Hematopoietic multipotent progenitor cell treated with erythropoietin and hydrocortisone succinate and interleukin-3 and kit ligand, for 17 days (in vitro differentiated cells): ENCODE measurements at regions not wholly inside any gene's neighbourhood (a gene's known extent, or its start where the extent isn't known, plus 50 kb on each side); places are given as distances from the start of the nearest gene placed in this dataset.

ENCODE experiments used
- DNase-seq: peaks from one replicate; pipeline ENCODE4 v3.0.0-alpha.2; 2015; ENCODE audit warnings: low spot score

DNA sequence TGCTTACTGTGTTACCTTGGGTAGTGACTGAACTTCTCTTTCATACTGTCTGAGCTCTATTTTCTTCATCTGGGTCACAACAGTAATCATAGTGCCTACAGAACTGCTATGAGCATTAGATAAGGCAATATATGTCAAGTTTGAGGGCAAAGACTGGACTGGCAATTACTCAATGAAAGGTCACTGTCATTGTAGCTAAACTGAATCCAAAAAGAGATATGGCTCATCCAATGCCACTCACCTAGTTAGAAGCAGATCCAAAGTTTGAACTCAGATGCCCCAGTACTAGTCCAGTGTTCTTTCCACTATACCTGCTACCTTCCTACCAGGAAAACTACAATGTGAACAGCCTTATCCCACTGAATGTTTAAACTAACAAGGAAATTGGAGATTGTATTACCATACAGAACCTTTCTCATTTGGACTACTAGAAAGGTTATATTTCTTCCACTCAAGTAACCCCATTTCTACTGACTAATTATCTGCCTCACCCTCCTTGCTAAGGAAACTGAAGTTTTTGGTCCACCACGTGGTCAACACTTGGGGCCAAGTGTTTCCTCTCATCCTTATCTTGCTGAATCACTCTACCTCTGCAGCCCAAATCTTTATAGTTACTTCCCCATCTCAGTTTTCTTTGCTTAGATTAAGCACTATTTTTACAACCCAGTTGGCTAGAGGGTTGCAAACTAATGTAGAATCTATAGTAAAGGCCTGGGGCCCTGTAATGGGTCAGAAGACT lies 202.3 kb upstream of the LPP start:
- DNase-seq: no peak

GRCh38 chr3:187952849-187953248 lies 201.1 kb upstream of the LPP start:
- no peak for DNase-seq

- no peak for DNase-seq
Measured at GRCh38 chr3:187954516-187954872, 199.5 kb upstream of the LPP start.

DNA sequence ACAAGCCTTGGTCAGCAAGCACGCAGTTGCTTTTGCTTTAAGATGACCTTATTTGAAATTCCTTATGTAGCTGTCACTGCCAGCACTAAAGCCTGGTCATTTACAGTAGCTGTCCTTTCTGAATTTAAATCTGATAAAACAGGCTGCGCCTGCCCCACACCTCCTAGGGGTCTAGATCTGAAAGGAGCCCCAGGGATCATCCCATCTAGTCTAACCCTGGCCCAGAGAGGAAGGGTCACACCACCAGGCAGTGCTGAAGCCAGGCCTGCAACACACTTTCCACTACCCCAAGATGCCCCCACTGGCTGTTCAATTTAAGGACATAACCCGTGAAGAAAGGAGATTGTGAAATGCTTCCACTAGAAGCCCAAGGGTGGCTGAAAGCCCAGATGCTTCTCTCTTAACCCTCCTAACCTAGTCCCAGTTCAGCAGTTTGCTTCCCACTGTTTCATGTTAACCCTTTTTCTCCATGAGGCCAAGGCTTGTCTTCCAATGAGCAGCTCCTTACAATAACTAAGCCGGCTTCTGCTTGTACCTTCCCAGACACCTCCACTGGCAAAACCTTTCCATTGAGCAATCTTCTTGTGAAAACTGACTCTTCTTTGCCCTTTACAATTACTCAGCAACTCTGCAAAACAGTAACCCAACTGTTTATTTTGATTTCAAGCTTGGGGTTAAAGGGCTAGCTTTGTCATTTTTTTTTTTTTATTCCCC lies 198.9 kb upstream of the LPP start:
- no peak for DNase-seq

DNA sequence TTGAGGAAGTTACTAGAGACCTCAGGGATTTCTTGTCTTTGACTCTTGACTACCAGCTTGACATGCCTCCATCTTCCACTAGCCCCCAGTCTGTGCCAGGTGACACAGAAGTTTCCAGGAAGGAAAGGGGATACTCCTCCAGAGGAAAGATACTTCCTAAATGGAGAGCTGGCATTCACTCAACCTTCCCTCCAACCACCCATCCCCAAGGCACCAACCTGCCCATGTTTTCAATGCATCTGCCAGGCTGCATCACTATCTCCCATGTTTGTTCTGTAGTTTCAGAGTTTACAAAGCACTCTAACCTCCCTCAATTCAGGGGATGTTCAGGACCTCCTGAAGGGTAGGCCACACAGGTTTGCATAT lies 198.4 kb upstream of the LPP start:
- DNase-seq: no peak

- DNase-seq: no peak
Measured at GRCh38 chr3:187957165-187957581, 196.8 kb upstream of the LPP start.

- DNase-seq: no peak
Measured at GRCh38 chr3:187957582-187957981, 196.4 kb upstream of the LPP start.

DNA sequence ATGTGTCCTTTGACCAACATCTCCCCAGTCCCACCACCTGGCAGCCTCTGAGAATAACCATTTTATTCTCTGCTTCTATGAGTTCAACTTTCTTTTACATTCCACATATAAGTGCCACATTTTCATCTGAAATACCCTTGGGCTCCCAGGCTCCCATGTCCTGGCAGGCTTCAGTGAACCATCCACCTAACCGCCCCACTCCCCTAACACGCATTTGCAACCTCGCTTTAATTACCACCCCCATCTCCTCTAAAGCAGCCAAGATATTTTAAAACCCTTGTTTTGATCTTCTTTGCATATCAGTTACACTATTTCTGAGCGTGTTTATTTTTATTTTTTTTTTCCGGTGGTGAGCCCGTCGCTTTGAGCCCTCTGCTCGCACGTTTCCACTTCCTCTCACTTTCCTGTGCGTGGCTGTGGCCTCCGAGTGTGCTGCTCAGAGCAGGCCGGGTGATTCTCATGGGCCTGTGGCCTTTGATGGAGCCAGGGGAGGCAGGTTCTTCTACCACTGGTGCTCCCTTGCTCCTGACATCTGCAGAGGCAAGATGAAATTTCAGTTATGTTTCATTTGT lies 195.4 kb upstream of the LPP start:
- no peak for DNase-seq

DNA sequence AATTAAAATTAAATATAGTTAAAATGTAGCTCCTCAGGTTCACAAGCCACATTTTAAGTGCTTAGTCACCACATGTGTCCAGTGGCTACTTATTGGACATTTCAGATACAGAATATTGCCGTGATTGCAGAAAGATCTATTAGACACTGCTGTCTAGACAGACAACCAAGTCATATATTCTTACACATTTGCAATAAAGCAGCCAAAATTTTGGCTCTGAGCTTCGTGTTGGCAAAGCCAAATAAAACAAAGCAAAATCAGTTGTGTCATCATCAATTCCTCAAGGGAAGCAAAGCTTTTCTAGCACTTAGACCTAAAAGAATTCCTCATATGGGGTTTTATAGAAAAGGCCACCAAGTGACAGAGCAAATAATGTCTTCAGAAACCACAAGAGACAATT lies 193.1 kb upstream of the LPP start:
- no peak for DNase-seq

DNA sequence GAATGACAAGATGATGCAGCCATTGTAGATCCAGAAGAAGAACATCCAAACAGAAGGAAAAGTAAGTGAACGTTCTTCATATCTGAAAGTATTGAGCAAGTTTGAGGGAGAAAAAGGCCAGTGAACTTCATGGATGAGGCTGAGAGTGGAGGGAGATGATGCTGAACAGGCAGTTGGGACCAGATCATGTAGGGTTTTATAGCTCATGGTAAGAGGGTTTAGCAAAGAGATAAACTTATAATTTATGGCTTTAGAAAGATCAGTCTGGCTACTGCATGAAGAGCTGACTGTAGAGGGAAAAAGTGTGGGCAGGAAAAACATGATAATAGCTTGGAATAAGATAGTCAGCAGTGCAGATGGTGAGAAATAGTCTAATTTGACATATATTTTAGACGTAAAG lies 192.6 kb upstream of the LPP start:
- DNase-seq: no peak

- DNase-seq: no peak
Measured at GRCh38 chr3:187963003-187963676, 190.8 kb upstream of the LPP start.

DNA sequence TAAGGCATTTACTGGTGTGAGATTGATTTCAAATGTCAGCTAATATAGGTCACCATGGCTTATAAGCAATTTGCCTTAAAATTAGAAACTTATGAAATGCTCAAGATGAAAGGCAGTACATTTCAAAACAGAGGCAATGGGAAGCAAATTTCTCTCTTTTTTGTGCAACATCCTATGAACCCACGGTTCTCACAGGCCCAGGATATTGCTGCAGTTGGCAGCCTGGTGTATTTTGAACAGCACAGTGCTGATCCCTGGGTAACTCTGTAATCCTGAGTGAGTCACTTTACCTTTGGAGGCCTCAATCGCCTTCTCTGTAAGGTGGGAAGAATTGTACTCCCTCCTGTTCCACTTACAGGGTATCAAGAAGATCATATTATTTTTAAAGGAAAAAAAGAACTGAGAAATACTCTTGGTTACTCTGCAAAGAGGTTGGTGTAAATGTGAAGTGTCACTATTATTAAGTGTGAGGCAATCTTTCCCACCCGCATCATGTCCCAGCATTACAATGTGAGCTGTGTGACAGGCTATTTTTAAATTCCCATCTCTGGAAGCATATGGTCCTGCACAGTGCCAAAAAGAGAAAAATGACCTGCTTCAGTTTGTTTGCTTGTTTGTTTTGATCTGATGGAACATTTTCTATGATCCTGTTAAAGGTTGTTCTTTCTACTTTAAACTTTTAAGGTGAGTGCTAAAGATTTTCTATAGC lies 190.1 kb upstream of the LPP start:
- DNase-seq: no peak

GRCh38 chr3:187964760-187965159 lies 189.2 kb upstream of the LPP start:
- no peak for DNase-seq

DNA sequence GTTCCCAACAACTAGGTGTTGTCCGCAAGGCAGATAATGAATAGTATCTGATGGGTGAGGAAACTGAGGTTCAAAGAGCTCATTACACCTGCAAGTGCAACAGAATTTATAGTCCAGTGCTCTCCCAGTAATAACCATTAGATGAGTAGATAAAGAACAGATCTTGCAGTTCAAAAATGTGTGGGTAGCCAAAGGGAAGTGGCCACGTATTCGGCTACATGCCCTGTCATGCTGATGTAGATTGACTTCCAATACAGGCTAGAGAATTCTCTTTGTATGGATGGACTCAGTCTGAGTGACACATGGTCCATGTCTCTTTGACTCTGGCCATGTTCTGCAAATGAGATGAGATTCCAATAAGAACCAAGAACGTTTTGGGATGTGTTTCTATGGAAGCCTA lies 187.9 kb upstream of the LPP start:
- no peak for DNase-seq

DNA sequence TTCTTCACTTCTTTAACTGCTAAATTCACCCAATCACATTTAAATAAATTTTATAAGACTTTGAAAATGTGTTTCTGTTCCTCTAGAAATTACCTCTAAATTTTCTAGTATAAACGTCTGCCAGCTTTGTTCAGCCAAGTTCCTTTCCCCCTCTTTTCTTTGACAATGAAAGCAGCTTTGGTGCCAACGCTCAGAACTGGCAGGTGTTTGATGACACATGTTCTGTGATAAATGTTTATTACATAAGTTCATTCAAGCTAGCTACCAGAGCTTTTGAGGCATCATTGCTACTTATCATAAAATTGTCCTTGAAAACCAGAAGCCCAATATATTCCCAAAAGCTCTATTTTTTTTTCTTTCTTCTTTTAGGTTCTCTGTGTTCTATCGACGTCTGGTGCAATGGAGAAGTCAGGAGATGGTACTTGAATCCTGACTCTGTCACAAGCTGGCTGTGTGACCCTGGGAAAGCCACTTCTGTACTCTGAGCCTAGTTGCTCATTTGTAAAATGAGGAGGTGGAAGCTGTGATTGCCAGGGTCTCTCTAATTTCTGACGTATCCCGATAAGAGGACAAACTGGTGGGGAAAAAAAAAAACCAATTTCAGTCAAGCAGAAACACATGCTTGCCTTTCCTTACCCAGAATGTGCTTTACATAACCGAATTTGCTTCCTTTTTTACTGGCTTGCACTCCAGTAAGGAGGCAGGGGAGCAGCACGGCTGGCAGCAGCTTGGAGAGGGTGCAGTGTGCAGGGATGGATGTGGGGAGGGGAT lies 187.1 kb upstream of the LPP start:
- no peak for DNase-seq

DNA sequence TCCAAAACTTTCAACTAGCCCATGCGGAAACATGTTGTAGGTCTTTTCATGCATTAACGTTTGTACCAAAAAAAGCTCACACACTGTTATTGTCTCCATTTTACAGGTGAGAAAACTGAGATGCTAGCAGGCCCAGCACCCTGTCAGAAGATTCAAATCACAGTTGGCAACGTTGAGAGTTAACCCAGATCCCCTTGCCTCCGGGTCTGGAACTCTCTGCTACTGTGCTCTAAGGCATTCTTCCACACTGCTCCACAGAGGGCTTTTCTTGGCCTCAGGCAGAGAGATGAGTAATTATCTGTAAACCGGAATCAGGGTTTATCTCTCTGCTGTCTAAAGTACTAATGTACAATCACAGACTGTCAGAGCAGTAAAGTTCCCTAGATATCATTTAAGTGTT lies 186.0 kb upstream of the LPP start:
- DNase-seq: no peak

DNA sequence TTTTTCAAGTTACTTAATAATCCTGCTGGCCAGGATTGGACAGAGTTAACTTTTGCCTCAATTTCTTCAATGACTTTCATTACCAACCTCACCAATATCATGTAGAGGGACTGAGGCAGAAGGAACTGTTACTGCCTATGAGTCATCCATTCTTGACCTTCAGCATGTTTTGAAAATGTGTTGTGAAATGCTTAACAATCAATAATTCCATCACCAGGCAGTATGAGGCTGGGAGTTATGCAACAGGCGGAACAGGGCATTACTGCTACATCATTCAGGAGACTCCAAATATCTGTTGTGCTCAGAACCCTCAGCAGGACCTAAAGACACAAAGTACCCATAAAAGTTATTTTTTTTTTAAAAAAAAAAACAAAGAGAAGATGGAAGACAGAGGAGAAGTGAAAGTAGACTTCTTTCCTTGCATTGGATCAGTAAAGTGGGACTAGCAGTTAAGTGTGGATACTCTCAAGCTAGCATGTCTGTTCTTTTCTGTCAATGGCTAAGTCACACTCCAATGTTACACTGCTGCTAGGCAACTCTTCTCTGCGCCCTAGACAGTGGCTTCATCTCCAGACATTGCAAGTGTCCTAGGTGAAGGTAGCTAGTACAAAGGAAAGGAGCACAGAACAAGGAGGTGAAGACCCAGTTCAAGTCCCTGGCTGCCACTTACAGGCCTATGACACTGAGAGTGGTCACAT lies 184.9 kb upstream of the LPP start:
- DNase-seq: no peak

DNA sequence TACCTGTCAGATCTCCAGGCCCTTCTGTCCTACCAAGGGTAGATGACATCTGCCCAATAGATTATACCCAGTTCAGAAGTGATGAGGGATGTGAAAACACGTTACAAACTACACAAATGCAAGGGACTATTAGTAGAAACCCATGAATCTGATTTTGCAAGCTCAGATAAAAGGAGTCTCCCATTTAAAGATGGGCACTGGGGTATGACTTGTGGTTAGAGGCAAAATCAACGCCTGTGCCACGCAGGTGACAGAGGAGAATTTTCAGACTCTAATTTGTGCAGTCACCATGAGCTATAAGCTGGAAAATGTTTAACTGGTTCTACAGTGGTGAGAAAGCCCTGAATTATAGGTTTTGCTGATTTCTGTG lies 184.4 kb upstream of the LPP start:
- no peak for DNase-seq

DNA sequence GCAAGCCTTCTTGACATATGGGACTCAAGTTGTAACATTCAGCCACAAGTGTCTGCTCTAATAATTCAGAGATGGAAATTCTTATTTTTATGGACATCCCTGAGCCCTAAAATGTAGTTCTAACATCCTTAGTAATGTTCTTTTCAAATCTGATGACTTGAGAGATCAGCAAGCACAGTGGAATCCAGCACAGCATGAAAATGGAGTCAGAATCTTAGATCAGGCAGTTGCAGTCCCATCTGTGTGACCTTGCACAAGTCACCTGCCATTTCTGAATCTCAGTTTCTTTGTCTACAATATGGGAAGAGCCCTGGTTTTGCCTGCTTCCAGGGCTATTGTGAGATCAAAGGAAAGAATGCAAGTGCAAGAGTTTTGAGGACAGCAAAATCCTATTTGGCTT lies 183.9 kb upstream of the LPP start:
- no peak for DNase-seq

GRCh38 chr3:187971629-187972028 lies 182.3 kb upstream of the LPP start:
- DNase-seq: no peak

GRCh38 chr3:187972454-187972853 lies 181.5 kb upstream of the LPP start:
- DNase-seq: no peak
